ENCODE measurements at regions not wholly inside any gene's neighbourhood (a gene's known extent, or its start where the extent isn't known, plus 50 kb on each side); places are given as distances from the start of the nearest gene placed in this dataset.

- Histone ChIP-seq H3K27me3 (ENCODE audit: control insufficient read depth, insufficient read depth, low read length) (no peaks in the 10 kb centered on the region), H3K36me3 (ENCODE audit: control insufficient read depth, insufficient read depth, low read length) (no peaks in the 10 kb centered on the region), H3K4me3 (ENCODE audit: low read length) (no peak overlapping the region), H3K9me3 (ENCODE audit: control insufficient read depth, low read depth, low read length) (no peaks in the 10 kb centered on the region), H3K27ac (ENCODE audit: low read length) (peak overlapping the region; percentile 49), H3K4me1 (ENCODE audit: control insufficient read depth, insufficient read depth, low read length) (peaks cover 70% of the 10 kb centered on the region)
- DNase-seq = no peak
- no CpG with 5 or more reads among the region's 4 CpGs for WGBS (ENCODE audit: insufficient coverage, low lambda C conversion rate)
Observed at GRCh38 chr5:74956278-74956677, 90.1 kb upstream of the FAM169A start.

GRCh38 chr5:74954919-74955318 lies 88.7 kb upstream of the FAM169A start:
- Histone ChIP-seq H3K4me3 (ENCODE audit: low read length) (no peak overlapping the region), H3K36me3 (ENCODE audit: control insufficient read depth, insufficient read depth, low read length) (no peaks in the 10 kb centered on the region), H3K9me3 (ENCODE audit: control insufficient read depth, low read depth, low read length) (no peaks in the 10 kb centered on the region), H3K4me1 (ENCODE audit: control insufficient read depth, insufficient read depth, low read length) (peaks cover 83% of the 10 kb centered on the region), H3K27ac (ENCODE audit: low read length) (peak overlapping the region; percentile 72), H3K27me3 (ENCODE audit: control insufficient read depth, insufficient read depth, low read length) (no peaks in the 10 kb centered on the region)
- 40% methylated on average over 1 of the region's 3 CpGs for WGBS (ENCODE audit: insufficient coverage, low lambda C conversion rate)
- DNase-seq = peak in 1 of 2 donors; percentile 73

GRCh38 chr5:74953937-74954720 lies 87.9 kb upstream of the FAM169A start:
- no CpG with 5 or more reads among the region's 8 CpGs for WGBS (ENCODE audit: insufficient coverage, low lambda C conversion rate)
- peaks cover 83% of the 10 kb centered on the region for H3K4me1 ChIP-seq (ENCODE audit: control insufficient read depth, insufficient read depth, low read length)
- H3K9me3 ChIP-seq (ENCODE audit: control insufficient read depth, low read depth, low read length) = no peaks in the 10 kb centered on the region
- peak overlapping the region; percentile 72 for H3K27ac ChIP-seq (ENCODE audit: low read length)
- DNase-seq = peak; percentile 58 to 83
- H3K27me3 ChIP-seq (ENCODE audit: control insufficient read depth, insufficient read depth, low read length) = no peaks in the 10 kb centered on the region
- no peaks in the 10 kb centered on the region for H3K36me3 ChIP-seq (ENCODE audit: control insufficient read depth, insufficient read depth, low read length)
- H3K4me3 ChIP-seq (ENCODE audit: low read length) = no peak overlapping the region

GRCh38 chr5:74953554-74953936 lies 87.4 kb upstream of the FAM169A start:
- DNase-seq = no peak
- no peaks in the 10 kb centered on the region for H3K9me3 ChIP-seq (ENCODE audit: control insufficient read depth, low read depth, low read length)
- no CpG with 5 or more reads among the region's 5 CpGs for WGBS (ENCODE audit: insufficient coverage, low lambda C conversion rate)
- H3K27ac ChIP-seq (ENCODE audit: low read length) = peak overlapping the region; percentile 72
- H3K36me3 ChIP-seq (ENCODE audit: control insufficient read depth, insufficient read depth, low read length) = no peaks in the 10 kb centered on the region
- H3K4me1 ChIP-seq (ENCODE audit: control insufficient read depth, insufficient read depth, low read length) = peaks cover 80% of the 10 kb centered on the region
- no peak overlapping the region for H3K4me3 ChIP-seq (ENCODE audit: low read length)
- no peaks in the 10 kb centered on the region for H3K27me3 ChIP-seq (ENCODE audit: control insufficient read depth, insufficient read depth, low read length)

- Histone ChIP-seq H3K36me3 (ENCODE audit: control insufficient read depth, insufficient read depth, low read length) (no peaks in the 10 kb centered on the region), H3K27me3 (ENCODE audit: control insufficient read depth, insufficient read depth, low read length) (no peaks in the 10 kb centered on the region), H3K9me3 (ENCODE audit: control insufficient read depth, low read depth, low read length) (no peaks in the 10 kb centered on the region), H3K4me1 (ENCODE audit: control insufficient read depth, insufficient read depth, low read length) (peaks cover 81% of the 10 kb centered on the region), H3K4me3 (ENCODE audit: low read length) (no peak overlapping the region), H3K27ac (ENCODE audit: low read length) (peak overlapping the region; percentile 58)
- DNase-seq = no peak
- WGBS (ENCODE audit: insufficient coverage, low lambda C conversion rate) = no CpG with 5 or more reads among the region's 4 CpGs
Observed at GRCh38 chr5:74952406-74952805, 86.2 kb upstream of the FAM169A start.

- H3K4me3 ChIP-seq (ENCODE audit: low read length) = no peak overlapping the region
- H3K9me3 ChIP-seq (ENCODE audit: control insufficient read depth, low read depth, low read length) = no peaks in the 10 kb centered on the region
- H3K27me3 ChIP-seq (ENCODE audit: control insufficient read depth, insufficient read depth, low read length) = no peaks in the 10 kb centered on the region
- peaks cover 82% of the 10 kb centered on the region for H3K4me1 ChIP-seq (ENCODE audit: control insufficient read depth, insufficient read depth, low read length)
- DNase-seq = peak in 1 of 2 donors; percentile 62
- H3K27ac ChIP-seq (ENCODE audit: low read length) = peak overlapping the region; percentile 58
- H3K36me3 ChIP-seq (ENCODE audit: control insufficient read depth, insufficient read depth, low read length) = no peaks in the 10 kb centered on the region
Observed at GRCh38 chr5:74951865-74952264, 85.7 kb upstream of the FAM169A start.

GRCh38 chr5:74950836-74951515 lies 84.8 kb upstream of the FAM169A start:
- peaks cover 79% of the 10 kb centered on the region for H3K4me1 ChIP-seq (ENCODE audit: control insufficient read depth, insufficient read depth, low read length)
- H3K27ac ChIP-seq (ENCODE audit: low read length) = peak overlapping the region; percentile 58

GRCh38 chr5:74949976-74950375 lies 83.8 kb upstream of the FAM169A start:
- Histone ChIP-seq H3K36me3 (ENCODE audit: control insufficient read depth, insufficient read depth, low read length) (no peaks in the 10 kb centered on the region), H3K9me3 (ENCODE audit: control insufficient read depth, low read depth, low read length) (no peaks in the 10 kb centered on the region), H3K4me1 (ENCODE audit: control insufficient read depth, insufficient read depth, low read length) (peaks cover 71% of the 10 kb centered on the region), H3K27me3 (ENCODE audit: control insufficient read depth, insufficient read depth, low read length) (no peaks in the 10 kb centered on the region), H3K27ac (ENCODE audit: low read length) (peak overlapping the region; percentile 44), H3K4me3 (ENCODE audit: low read length) (no peak overlapping the region)
- WGBS (ENCODE audit: insufficient coverage, low lambda C conversion rate) = no CpG with 5 or more reads among the region's 5 CpGs
- no peak for DNase-seq

More at GRCh38 chr5:74950836-74951515, 84.8 kb upstream of the FAM169A start:
- Histone ChIP-seq H3K4me3 (ENCODE audit: low read length) (no peak overlapping the region), H3K36me3 (ENCODE audit: control insufficient read depth, insufficient read depth, low read length) (no peaks in the 10 kb centered on the region), H3K9me3 (ENCODE audit: control insufficient read depth, low read depth, low read length) (no peaks in the 10 kb centered on the region), H3K27me3 (ENCODE audit: control insufficient read depth, insufficient read depth, low read length) (no peaks in the 10 kb centered on the region)
- DNase-seq = no peak
- 100% methylated on average over 1 of the region's 1 CpG for WGBS (ENCODE audit: insufficient coverage, low lambda C conversion rate)

GRCh38 chr5:74948031-74948546 lies 81.9 kb upstream of the FAM169A start:
- H3K4me1 ChIP-seq (ENCODE audit: control insufficient read depth, insufficient read depth, low read length) = peaks cover 57% of the 10 kb centered on the region
- no peaks in the 10 kb centered on the region for H3K36me3 ChIP-seq (ENCODE audit: control insufficient read depth, insufficient read depth, low read length)
- peak overlapping the region; percentile 46 for H3K4me3 ChIP-seq (ENCODE audit: low read length)
- H3K27ac ChIP-seq (ENCODE audit: low read length) = peak overlapping the region; percentile 85
- no peaks in the 10 kb centered on the region for H3K27me3 ChIP-seq (ENCODE audit: control insufficient read depth, insufficient read depth, low read length)
- H3K9me3 ChIP-seq (ENCODE audit: control insufficient read depth, low read depth, low read length) = no peaks in the 10 kb centered on the region
- no CpG with 5 or more reads among the region's 6 CpGs for WGBS (ENCODE audit: insufficient coverage, low lambda C conversion rate)
- DNase-seq = peak in 1 of 2 donors; percentile 73

GRCh38 chr5:74946471-74946870 lies 80.3 kb upstream of the FAM169A start:
- no peak for DNase-seq
- Histone ChIP-seq H3K36me3 (ENCODE audit: control insufficient read depth, insufficient read depth, low read length) (no peaks in the 10 kb centered on the region), H3K9me3 (ENCODE audit: control insufficient read depth, low read depth, low read length) (no peaks in the 10 kb centered on the region), H3K4me1 (ENCODE audit: control insufficient read depth, insufficient read depth, low read length) (peaks cover 56% of the 10 kb centered on the region), H3K27me3 (ENCODE audit: control insufficient read depth, insufficient read depth, low read length) (no peaks in the 10 kb centered on the region), H3K27ac (ENCODE audit: low read length) (no peak overlapping the region), H3K4me3 (ENCODE audit: low read length) (no peak overlapping the region)
- WGBS (ENCODE audit: insufficient coverage, low lambda C conversion rate) = no CpG with 5 or more reads among the region's 4 CpGs
